GM23338 (cell line): ENCODE measurements at regions not wholly inside any gene's neighbourhood (a gene's known extent, or its start where the extent isn't known, plus 50 kb on each side); places are given as distances from the start of the nearest gene placed in this dataset.

Experiments used
- ATAC-seq: fragments of 200-7000 bp; cut with Tn5 transposase; 3 replicates; pipeline ENCODE4 v1.9.1; 2020
- DNase-seq: peaks from one replicate; pipeline ENCODE4 v3.0.0-alpha.2; 2015; ENCODE audit warnings: low spot score
- H2AFZ ChIP-seq: fragments of 200-600 bp; sonication (generic); 2 replicates; pipeline ENCODE4 v1.8.0; 2016; ENCODE audit warnings: antibody characterized with exemption, mild to moderate bottlenecking, moderate library complexity
- H3F3A ChIP-seq: fragments of 200-600 bp; sonication (generic); replicated peaks from 2 replicates; pipeline ENCODE4 v1.8.0; 2017; ENCODE audit warnings: antibody characterized with exemption, mixed run types, low read depth
- H3K27ac ChIP-seq: fragments of 200-600 bp; sonication (generic); 2 replicates; pipeline ENCODE4 v1.6.1; 2016; ENCODE audit warnings: low read depth
- H3K27me3 ChIP-seq: fragments of 200-600 bp; sonication (generic); 2 replicates; pipeline ENCODE4 v1.8.0; 2016; ENCODE audit warnings: mild to moderate bottlenecking, mixed run types, moderate library complexity; ENCODE audit not compliant: insufficient read depth
- H3K36me3 ChIP-seq: fragments of 200-600 bp; sonication (generic); 2 replicates; pipeline ENCODE4 v1.8.0; 2016; ENCODE audit warnings: mild to moderate bottlenecking; ENCODE audit not compliant: insufficient read depth
- H3K4me1 ChIP-seq: fragments of 200-600 bp; sonication (generic); 2 replicates; pipeline ENCODE4 v1.8.0; 2016; ENCODE audit warnings: mild to moderate bottlenecking, moderate library complexity; ENCODE audit not compliant: insufficient read depth
- H3K4me2 ChIP-seq: fragments of 200-600 bp; sonication (generic); 2 replicates; pipeline ENCODE4 v1.7.1; 2017; ENCODE audit warnings: mixed run types
- H3K4me3 ChIP-seq: fragments of 200-600 bp; sonication (generic); 2 replicates; pipeline ENCODE4 v1.6.1; 2016; ENCODE audit warnings: mixed run types
- H3K79me2 ChIP-seq: fragments of 200-600 bp; sonication (generic); replicated peaks from 2 replicates; pipeline ENCODE4 v1.8.0; 2017; ENCODE audit warnings: mild to moderate bottlenecking; ENCODE audit not compliant: insufficient read depth
- H3K9me2 ChIP-seq: fragments of 200-600 bp; sonication (generic); 2 replicates; pipeline ENCODE4 v1.8.0; 2017; ENCODE audit not compliant: insufficient read depth
- H4K20me1 ChIP-seq: fragments of 200-600 bp; sonication (generic); replicated peaks from 2 replicates; pipeline ENCODE4 v1.8.0; 2017; ENCODE audit warnings: mild to moderate bottlenecking; ENCODE audit not compliant: insufficient read depth
- H3K27ac Mint-ChIP-seq: 2 replicates; pipeline ENCODE4 v1.8.0; 2020; ENCODE audit warnings: inconsistent platforms, mild to moderate bottlenecking, moderate library complexity, mixed read lengths
- H3K27me3 Mint-ChIP-seq: 3 replicates; pipeline ENCODE4 v1.8.0; 2022; ENCODE audit warnings: low read depth, mild to moderate bottlenecking, moderate library complexity, mixed read lengths, inconsistent platforms; ENCODE audit not compliant: insufficient read depth, poor library complexity
- H3K36me3 Mint-ChIP-seq: 3 replicates; pipeline ENCODE4 v1.8.0; 2021; ENCODE audit warnings: low read depth, mild to moderate bottlenecking, inconsistent platforms, moderate library complexity, mixed read lengths
- H3K4me1 Mint-ChIP-seq: 3 replicates; pipeline ENCODE4 v1.8.0; 2020; ENCODE audit warnings: mild to moderate bottlenecking, inconsistent platforms, mixed read lengths
- H3K4me3 Mint-ChIP-seq: 3 replicates; pipeline ENCODE4 v1.8.0; 2021; ENCODE audit warnings: moderate library complexity, mild to moderate bottlenecking, inconsistent platforms, mixed read lengths
- H3K9me3 Mint-ChIP-seq: 3 replicates; pipeline ENCODE4 v1.8.0; 2020; ENCODE audit warnings: moderate library complexity, mild to moderate bottlenecking, inconsistent platforms, mixed read lengths
- CREB1 ChIP-seq: fragments of 250-450 bp; sonication (Bioruptor Pico); IDR thresholded peaks from 2 replicates; pipeline ENCODE4 v1.5.0; 2020; ENCODE audit warnings: low read depth, mild to moderate bottlenecking, moderate library complexity
- EZH2 ChIP-seq: fragments of 200-600 bp; sonication (generic); IDR thresholded peaks from one replicate; pipeline ENCODE4 v1.8.0; 2017; ENCODE audit warnings: antibody characterized with exemption, mild to moderate bottlenecking, low read depth; ENCODE audit not compliant: unreplicated experiment
- EZH2phosphoT487 ChIP-seq: fragments of 200-600 bp; sonication (generic); IDR thresholded peaks from one replicate; pipeline ENCODE4 v1.8.1; 2018; ENCODE audit warnings: antibody characterized with exemption; ENCODE audit not compliant: unreplicated experiment
- JUNB ChIP-seq: IDR thresholded peaks from one replicate; pipeline ENCODE4 v1.6.1; 2016; ENCODE audit warnings: antibody characterized with exemption; ENCODE audit not compliant: unreplicated experiment
- NANOG ChIP-seq: IDR thresholded peaks from 2 replicates; pipeline ENCODE4 v1.6.1; 2016; ENCODE audit warnings: antibody characterized with exemption, borderline replicate concordance
- POLR2AphosphoS5 ChIP-seq: IDR thresholded peaks from 2 replicates; pipeline ENCODE4 v1.6.1; 2016; ENCODE audit warnings: antibody characterized with exemption, low read depth
- STAT1 ChIP-seq: IDR thresholded peaks from one replicate; pipeline ENCODE4 v1.6.1; 2016; ENCODE audit warnings: antibody characterized with exemption; ENCODE audit not compliant: unreplicated experiment
- ZNF331 ChIP-seq: fragments of 250-450 bp; sonication (Bioruptor Pico); IDR thresholded peaks from 2 replicates; pipeline ENCODE4 v1.5.0; 2020; ENCODE audit warnings: low read depth, mild to moderate bottlenecking, moderate library complexity
- TF ChIP-seq, protein P1 (sequence below), 2 experiments: fragments of 200-600 bp in 1 of 2; sonication (generic) in 1 of 2; conservative IDR thresholded peaks; 2 replicates each; pipeline versions ENCODE4 v1.5.1 to v1.6.1; 2016 to 2017; ENCODE audit warnings: antibody characterized with exemption in 2 of 2, low read depth in 2 of 2, mild to moderate bottlenecking in 2 of 2, moderate library complexity in 1 of 2
- TF ChIP-seq, protein P2 (sequence below): IDR thresholded peaks from one replicate; pipeline ENCODE4 v1.6.1; 2018; ENCODE audit warnings: antibody characterized with exemption; ENCODE audit not compliant: unreplicated experiment
- TF ChIP-seq, protein P3 (sequence below): fragments of 250-450 bp; sonication (Bioruptor Pico); IDR thresholded peaks from 2 replicates; pipeline ENCODE4 v1.5.0; 2020; ENCODE audit warnings: mild to moderate bottlenecking, moderate library complexity
- TF ChIP-seq, protein P4 (sequence below): IDR thresholded peaks from 2 replicates; pipeline ENCODE4 v1.6.1; 2016; ENCODE audit warnings: antibody characterized with exemption

DNA sequence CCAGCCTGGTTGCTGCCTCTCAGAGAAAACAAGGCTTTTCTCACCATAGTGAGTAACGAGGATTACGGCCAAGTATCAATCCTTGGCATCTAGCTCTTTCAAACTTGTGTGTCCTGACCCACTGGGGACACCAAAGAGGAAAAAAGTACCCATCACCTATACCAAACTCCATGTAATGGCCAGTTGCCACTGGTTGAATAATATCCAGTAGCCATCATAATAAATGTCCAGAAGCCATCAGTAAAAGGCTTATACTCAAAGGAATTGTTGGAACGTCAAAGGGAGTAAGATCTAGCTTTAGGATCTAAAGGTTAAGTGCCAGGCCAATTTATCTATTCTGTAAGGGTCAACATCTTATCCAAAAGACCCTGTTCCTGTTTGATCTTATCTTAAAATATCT, 91.1 kb downstream of the PTPRS start:
- ATAC-seq (no peak), DNase-seq (no peak)
- no peak overlapping the region for H3K4me2 ChIP-seq
- no peaks in the 10 kb centered on the region; the same call in 1 of the 2 replicates for H4K20me1 ChIP-seq
- H3K9me2 ChIP-seq: no peaks in the 10 kb centered on the region
- H3K4me3 Mint-ChIP-seq: no peak overlapping the region; the same call in 2 of the 3 replicates
- peaks cover 10% of the 10 kb centered on the region for H3K27me3 Mint-ChIP-seq
- 0 out of 2 replicates have a peak, but pooled peaks cover 14% of the 10 kb centered on the region for H3F3A ChIP-seq
- peaks cover 44% of the 10 kb centered on the region for H3K4me1 ChIP-seq
- no peak overlapping the region for H3K27ac ChIP-seq
- H2AFZ ChIP-seq: no peak overlapping the region
- H3K27me3 ChIP-seq: no peaks in the 10 kb centered on the region
- no peaks in the 10 kb centered on the region for H3K79me2 ChIP-seq
- peak overlapping the region; percentile 52; the same call in 1 of the 2 replicates for H3K27ac Mint-ChIP-seq
- H3K36me3 Mint-ChIP-seq: peaks cover 44% of the 10 kb centered on the region
- H3K36me3 ChIP-seq: peaks cover 7% of the 10 kb centered on the region; the same call in 1 of the 2 replicates
- peaks cover 47% of the 10 kb centered on the region for H3K4me1 Mint-ChIP-seq
- TF ChIP-seq STAT1: no peak
- TF ChIP-seq, protein P1, sequence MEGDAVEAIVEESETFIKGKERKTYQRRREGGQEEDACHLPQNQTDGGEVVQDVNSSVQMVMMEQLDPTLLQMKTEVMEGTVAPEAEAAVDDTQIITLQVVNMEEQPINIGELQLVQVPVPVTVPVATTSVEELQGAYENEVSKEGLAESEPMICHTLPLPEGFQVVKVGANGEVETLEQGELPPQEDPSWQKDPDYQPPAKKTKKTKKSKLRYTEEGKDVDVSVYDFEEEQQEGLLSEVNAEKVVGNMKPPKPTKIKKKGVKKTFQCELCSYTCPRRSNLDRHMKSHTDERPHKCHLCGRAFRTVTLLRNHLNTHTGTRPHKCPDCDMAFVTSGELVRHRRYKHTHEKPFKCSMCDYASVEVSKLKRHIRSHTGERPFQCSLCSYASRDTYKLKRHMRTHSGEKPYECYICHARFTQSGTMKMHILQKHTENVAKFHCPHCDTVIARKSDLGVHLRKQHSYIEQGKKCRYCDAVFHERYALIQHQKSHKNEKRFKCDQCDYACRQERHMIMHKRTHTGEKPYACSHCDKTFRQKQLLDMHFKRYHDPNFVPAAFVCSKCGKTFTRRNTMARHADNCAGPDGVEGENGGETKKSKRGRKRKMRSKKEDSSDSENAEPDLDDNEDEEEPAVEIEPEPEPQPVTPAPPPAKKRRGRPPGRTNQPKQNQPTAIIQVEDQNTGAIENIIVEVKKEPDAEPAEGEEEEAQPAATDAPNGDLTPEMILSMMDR (conservative IDR thresholded peaks at IDR 0.05; ENCODE audit: low read depth in 2 of 2): no peak
- TF ChIP-seq ZNF331 (CRISPR knock-in tag): no peak
- TF ChIP-seq EZH2phosphoT487: no peak
- TF ChIP-seq CREB1 (CRISPR knock-in tag): no peak
- TF ChIP-seq, protein P2, sequence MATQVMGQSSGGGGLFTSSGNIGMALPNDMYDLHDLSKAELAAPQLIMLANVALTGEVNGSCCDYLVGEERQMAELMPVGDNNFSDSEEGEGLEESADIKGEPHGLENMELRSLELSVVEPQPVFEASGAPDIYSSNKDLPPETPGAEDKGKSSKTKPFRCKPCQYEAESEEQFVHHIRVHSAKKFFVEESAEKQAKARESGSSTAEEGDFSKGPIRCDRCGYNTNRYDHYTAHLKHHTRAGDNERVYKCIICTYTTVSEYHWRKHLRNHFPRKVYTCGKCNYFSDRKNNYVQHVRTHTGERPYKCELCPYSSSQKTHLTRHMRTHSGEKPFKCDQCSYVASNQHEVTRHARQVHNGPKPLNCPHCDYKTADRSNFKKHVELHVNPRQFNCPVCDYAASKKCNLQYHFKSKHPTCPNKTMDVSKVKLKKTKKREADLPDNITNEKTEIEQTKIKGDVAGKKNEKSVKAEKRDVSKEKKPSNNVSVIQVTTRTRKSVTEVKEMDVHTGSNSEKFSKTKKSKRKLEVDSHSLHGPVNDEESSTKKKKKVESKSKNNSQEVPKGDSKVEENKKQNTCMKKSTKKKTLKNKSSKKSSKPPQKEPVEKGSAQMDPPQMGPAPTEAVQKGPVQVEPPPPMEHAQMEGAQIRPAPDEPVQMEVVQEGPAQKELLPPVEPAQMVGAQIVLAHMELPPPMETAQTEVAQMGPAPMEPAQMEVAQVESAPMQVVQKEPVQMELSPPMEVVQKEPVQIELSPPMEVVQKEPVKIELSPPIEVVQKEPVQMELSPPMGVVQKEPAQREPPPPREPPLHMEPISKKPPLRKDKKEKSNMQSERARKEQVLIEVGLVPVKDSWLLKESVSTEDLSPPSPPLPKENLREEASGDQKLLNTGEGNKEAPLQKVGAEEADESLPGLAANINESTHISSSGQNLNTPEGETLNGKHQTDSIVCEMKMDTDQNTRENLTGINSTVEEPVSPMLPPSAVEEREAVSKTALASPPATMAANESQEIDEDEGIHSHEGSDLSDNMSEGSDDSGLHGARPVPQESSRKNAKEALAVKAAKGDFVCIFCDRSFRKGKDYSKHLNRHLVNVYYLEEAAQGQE: no peak
- TF ChIP-seq EZH2: no peak
- TF ChIP-seq, protein P3, sequence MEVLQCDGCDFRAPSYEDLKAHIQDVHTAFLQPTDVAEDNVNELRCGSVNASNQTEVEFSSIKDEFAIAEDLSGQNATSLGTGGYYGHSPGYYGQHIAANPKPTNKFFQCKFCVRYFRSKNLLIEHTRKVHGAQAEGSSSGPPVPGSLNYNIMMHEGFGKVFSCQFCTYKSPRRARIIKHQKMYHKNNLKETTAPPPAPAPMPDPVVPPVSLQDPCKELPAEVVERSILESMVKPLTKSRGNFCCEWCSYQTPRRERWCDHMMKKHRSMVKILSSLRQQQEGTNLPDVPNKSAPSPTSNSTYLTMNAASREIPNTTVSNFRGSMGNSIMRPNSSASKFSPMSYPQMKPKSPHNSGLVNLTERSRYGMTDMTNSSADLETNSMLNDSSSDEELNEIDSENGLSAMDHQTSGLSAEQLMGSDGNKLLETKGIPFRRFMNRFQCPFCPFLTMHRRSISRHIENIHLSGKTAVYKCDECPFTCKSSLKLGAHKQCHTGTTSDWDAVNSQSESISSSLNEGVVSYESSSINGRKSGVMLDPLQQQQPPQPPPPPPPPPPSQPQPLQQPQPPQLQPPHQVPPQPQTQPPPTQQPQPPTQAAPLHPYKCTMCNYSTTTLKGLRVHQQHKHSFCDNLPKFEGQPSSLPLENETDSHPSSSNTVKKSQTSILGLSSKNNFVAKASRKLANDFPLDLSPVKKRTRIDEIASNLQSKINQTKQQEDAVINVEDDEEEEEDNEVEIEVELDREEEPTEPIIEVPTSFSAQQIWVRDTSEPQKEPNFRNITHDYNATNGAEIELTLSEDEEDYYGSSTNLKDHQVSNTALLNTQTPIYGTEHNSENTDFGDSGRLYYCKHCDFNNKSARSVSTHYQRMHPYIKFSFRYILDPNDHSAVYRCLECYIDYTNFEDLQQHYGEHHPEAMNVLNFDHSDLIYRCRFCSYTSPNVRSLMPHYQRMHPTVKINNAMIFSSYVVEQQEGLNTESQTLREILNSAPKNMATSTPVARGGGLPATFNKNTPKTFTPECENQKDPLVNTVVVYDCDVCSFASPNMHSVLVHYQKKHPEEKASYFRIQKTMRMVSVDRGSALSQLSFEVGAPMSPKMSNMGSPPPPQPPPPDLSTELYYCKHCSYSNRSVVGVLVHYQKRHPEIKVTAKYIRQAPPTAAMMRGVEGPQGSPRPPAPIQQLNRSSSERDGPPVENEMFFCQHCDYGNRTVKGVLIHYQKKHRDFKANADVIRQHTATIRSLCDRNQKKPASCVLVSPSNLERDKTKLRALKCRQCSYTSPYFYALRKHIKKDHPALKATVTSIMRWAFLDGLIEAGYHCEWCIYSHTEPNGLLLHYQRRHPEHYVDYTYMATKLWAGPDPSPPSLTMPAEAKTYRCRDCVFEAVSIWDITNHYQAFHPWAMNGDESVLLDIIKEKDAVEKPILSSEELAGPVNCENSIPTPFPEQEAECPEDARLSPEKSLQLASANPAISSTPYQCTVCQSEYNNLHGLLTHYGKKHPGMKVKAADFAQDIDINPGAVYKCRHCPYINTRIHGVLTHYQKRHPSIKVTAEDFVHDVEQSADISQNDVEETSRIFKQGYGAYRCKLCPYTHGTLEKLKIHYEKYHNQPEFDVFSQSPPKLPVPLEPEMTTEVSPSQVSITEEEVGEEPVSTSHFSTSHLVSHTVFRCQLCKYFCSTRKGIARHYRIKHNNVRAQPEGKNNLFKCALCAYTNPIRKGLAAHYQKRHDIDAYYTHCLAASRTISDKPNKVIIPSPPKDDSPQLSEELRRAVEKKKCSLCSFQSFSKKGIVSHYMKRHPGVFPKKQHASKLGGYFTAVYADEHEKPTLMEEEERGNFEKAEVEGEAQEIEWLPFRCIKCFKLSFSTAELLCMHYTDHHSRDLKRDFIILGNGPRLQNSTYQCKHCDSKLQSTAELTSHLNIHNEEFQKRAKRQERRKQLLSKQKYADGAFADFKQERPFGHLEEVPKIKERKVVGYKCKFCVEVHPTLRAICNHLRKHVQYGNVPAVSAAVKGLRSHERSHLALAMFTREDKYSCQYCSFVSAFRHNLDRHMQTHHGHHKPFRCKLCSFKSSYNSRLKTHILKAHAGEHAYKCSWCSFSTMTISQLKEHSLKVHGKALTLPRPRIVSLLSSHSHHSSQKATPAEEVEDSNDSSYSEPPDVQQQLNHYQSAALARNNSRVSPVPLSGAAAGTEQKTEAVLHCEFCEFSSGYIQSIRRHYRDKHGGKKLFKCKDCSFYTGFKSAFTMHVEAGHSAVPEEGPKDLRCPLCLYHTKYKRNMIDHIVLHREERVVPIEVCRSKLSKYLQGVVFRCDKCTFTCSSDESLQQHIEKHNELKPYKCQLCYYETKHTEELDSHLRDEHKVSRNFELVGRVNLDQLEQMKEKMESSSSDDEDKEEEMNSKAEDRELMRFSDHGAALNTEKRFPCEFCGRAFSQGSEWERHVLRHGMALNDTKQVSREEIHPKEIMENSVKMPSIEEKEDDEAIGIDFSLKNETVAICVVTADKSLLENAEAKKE (CRISPR knock-in tag): no peak
- TF ChIP-seq, protein P4, sequence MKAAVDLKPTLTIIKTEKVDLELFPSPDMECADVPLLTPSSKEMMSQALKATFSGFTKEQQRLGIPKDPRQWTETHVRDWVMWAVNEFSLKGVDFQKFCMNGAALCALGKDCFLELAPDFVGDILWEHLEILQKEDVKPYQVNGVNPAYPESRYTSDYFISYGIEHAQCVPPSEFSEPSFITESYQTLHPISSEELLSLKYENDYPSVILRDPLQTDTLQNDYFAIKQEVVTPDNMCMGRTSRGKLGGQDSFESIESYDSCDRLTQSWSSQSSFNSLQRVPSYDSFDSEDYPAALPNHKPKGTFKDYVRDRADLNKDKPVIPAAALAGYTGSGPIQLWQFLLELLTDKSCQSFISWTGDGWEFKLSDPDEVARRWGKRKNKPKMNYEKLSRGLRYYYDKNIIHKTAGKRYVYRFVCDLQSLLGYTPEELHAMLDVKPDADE: no peak
- no peak for TF ChIP-seq POLR2AphosphoS5
- TF ChIP-seq JUNB: no peak
- TF ChIP-seq NANOG: no peak
- no peak overlapping the region for H3K4me3 ChIP-seq
- peaks cover 4% of the 10 kb centered on the region; the same call in 1 of the 3 replicates for H3K9me3 Mint-ChIP-seq
